ENCODE measurements at regions not wholly inside any gene's neighbourhood (a gene's known extent, or its start where the extent isn't known, plus 50 kb on each side); places are given as distances from the start of the nearest gene placed in this dataset.

DNA sequence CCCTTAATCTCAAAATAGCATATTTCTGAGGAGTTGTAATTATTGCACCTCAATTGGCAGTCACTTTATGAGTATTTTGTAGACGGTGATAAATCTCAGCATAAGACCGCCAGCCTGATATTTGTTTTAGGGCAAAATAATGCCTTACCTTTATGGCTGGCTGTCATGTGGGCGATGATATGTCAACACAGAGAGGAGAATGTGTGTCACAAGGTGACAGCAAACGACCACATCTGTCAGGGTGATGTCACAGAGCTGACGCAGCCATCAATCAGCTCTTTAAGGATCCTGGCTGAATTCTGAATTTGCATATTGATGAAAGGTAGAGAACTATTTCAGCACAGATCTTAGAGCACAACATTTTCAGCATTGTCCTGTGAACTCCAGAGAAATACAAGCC lies 209.7 kb downstream of the CEP135 start:
- TF ChIP-seq SIN3A (IDR thresholded peaks at IDR 0.05; ENCODE audit: borderline replicate concordance, insufficient read depth, low read length) (no peak), TAF1 (IDR thresholded peaks at IDR 0.05; ENCODE audit: borderline replicate concordance, insufficient read depth, low read length) (no peak), POLR2AphosphoS5 (IDR thresholded peaks at IDR 0.05; ENCODE audit: low read depth, low read length) (no peak), FOXP2 (optimal IDR thresholded peaks at IDR 0.05; ENCODE audit: borderline replicate concordance, extremely low read depth, extremely low read length, insufficient read depth) (no peak)
- TF ChIP-seq, protein P1, sequence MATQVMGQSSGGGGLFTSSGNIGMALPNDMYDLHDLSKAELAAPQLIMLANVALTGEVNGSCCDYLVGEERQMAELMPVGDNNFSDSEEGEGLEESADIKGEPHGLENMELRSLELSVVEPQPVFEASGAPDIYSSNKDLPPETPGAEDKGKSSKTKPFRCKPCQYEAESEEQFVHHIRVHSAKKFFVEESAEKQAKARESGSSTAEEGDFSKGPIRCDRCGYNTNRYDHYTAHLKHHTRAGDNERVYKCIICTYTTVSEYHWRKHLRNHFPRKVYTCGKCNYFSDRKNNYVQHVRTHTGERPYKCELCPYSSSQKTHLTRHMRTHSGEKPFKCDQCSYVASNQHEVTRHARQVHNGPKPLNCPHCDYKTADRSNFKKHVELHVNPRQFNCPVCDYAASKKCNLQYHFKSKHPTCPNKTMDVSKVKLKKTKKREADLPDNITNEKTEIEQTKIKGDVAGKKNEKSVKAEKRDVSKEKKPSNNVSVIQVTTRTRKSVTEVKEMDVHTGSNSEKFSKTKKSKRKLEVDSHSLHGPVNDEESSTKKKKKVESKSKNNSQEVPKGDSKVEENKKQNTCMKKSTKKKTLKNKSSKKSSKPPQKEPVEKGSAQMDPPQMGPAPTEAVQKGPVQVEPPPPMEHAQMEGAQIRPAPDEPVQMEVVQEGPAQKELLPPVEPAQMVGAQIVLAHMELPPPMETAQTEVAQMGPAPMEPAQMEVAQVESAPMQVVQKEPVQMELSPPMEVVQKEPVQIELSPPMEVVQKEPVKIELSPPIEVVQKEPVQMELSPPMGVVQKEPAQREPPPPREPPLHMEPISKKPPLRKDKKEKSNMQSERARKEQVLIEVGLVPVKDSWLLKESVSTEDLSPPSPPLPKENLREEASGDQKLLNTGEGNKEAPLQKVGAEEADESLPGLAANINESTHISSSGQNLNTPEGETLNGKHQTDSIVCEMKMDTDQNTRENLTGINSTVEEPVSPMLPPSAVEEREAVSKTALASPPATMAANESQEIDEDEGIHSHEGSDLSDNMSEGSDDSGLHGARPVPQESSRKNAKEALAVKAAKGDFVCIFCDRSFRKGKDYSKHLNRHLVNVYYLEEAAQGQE (IDR thresholded peaks at IDR 0.05; ENCODE audit: insufficient read depth in 1 of 2, low read depth in 2 of 2, low read length in 2 of 2): no peak

- no peak for TF ChIP-seq POLR2AphosphoS5 (IDR thresholded peaks at IDR 0.05; ENCODE audit: low read depth, low read length)
- TF ChIP-seq SIN3A (IDR thresholded peaks at IDR 0.05; ENCODE audit: borderline replicate concordance, insufficient read depth, low read length): no peak
- no peak for TF ChIP-seq FOXP2 (optimal IDR thresholded peaks at IDR 0.05; ENCODE audit: borderline replicate concordance, extremely low read depth, extremely low read length, insufficient read depth)
- no peak for TF ChIP-seq TAF1 (IDR thresholded peaks at IDR 0.05; ENCODE audit: borderline replicate concordance, insufficient read depth, low read length)
- TF ChIP-seq, protein P1 (IDR thresholded peaks at IDR 0.05; ENCODE audit: insufficient read depth in 1 of 2, low read depth in 2 of 2, low read length in 2 of 2): no peak
These were observed 207.4 kb downstream of the CEP135 start for GRCh38 chr4:56156141-56156540.

- no peak for TF ChIP-seq FOXP2 (optimal IDR thresholded peaks at IDR 0.05; ENCODE audit: borderline replicate concordance, extremely low read depth, extremely low read length, insufficient read depth)
- no peak for TF ChIP-seq SIN3A (IDR thresholded peaks at IDR 0.05; ENCODE audit: borderline replicate concordance, insufficient read depth, low read length)
- TF ChIP-seq TAF1 (IDR thresholded peaks at IDR 0.05; ENCODE audit: borderline replicate concordance, insufficient read depth, low read length): no peak
- TF ChIP-seq, protein P1 (IDR thresholded peaks at IDR 0.05; ENCODE audit: insufficient read depth in 1 of 2, low read depth in 2 of 2, low read length in 2 of 2): no peak
- TF ChIP-seq POLR2AphosphoS5 (IDR thresholded peaks at IDR 0.05; ENCODE audit: low read depth, low read length): no peak
These were observed 206.7 kb downstream of the CEP135 start for GRCh38 chr4:56155432-56155831.

DNA sequence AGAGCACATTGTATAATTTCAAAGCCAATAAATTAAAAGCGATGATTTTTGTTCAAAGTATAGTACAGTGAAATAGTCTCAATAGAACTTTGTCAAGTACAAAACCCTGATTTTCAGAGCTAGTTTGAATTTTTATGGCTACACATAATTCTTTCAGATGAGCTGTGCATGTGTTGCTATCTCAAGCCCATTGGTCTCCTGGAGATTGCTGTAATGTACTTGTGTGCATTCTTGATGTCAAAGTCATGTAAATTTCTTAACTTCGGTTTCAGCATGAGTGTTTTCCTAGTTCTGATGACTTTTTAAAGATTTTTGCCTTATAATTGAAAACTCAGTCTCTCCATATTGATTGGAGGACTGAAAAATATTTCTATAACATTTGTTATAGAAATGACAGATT lies 200.8 kb downstream of the CEP135 start:
- TF ChIP-seq SIN3A (IDR thresholded peaks at IDR 0.05; ENCODE audit: borderline replicate concordance, insufficient read depth, low read length): no peak

- TF ChIP-seq FOXP2 (optimal IDR thresholded peaks at IDR 0.05; ENCODE audit: borderline replicate concordance, extremely low read depth, extremely low read length, insufficient read depth) (no peak), TAF1 (IDR thresholded peaks at IDR 0.05; ENCODE audit: borderline replicate concordance, insufficient read depth, low read length) (no peak), SIN3A (IDR thresholded peaks at IDR 0.05; ENCODE audit: borderline replicate concordance, insufficient read depth, low read length) (no peak), POLR2AphosphoS5 (IDR thresholded peaks at IDR 0.05; ENCODE audit: low read depth, low read length) (no peak)
- TF ChIP-seq, protein P1 (IDR thresholded peaks at IDR 0.05; ENCODE audit: insufficient read depth in 1 of 2, low read depth in 2 of 2, low read length in 2 of 2): no peak
These were observed 199.7 kb downstream of the CEP135 start for GRCh38 chr4:56148428-56148827.
